ENCODE measurements at regions not wholly inside any gene's neighbourhood (a gene's known extent, or its start where the extent isn't known, plus 50 kb on each side); places are given as distances from the start of the nearest gene placed in this dataset.

DNA sequence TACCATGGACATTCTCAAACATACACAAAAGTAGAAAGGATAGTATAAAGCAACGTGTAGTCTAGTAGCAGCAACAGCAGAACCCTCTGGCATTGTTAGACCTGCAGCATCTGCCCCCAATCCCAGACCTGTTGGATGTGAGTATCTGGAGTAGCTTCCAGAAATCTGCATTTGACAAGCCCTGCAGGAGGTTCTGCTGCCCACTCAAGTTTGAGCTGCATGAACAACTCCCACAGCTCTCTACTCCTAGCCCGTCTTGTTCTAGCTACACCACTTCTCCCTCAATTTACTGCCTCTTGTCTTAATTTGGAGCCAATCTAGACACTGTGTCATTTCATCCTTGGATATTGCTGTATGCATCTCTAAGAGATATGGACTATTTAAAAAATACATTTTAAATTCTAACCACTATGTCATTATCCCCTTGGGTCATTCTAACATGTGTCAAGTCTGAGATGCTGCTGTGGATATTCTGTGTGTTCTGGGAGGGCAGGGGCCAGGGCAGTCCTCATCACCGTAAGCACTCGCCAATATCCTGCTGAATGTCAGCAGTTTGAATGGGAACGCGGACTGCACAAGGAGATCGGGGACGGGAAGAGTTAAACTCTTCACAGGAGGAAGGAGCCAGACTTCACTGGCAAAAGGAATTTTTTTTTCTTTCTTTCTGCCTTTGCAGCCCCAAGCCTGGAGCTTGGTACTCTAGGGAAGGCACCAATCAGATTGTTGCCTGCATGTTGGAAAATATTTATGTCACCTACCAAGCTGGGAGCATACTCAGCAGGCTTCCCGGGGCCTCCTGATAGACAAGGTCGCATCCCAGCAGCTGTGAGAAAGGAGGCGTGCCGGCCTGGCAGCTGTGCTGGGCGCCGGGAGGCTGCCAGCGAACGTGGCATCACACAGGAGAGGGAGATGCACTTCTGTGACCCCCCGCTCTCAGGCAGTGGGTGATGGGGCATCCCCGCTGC is 429.0 kb downstream of the MIAT start:
- Histone ChIP-seq H3K4me2 (ENCODE audit: insufficient read depth in 1 of 2, low read depth in 2 of 2, low read length in 2 of 2) (peak overlapping the region in 1 of 2 experiments; percentile 36; a peak in 2 of 4 replicates), H3K27me3 (replicated peaks in 1 of 4; ENCODE audit: control insufficient read depth in 3 of 4, extremely low read depth in 1 of 4, insufficient read depth in 3 of 4, low read length in 3 of 4) (no peaks in the 10 kb centered on the region), H3K9ac (replicated peaks in 1 of 4; ENCODE audit: extremely low read depth in 1 of 4, low read depth in 3 of 4, low read length in 3 of 4) (no peak overlapping the region), H4K5ac (ENCODE audit: insufficient read length, low read depth, low read length) (no peak overlapping the region), H2AK5ac (ENCODE audit: low read depth, low read length) (no peak overlapping the region), H3K79me2 (ENCODE audit: control insufficient read depth in 1 of 2, insufficient read depth in 2 of 2, low read length in 2 of 2) (no peaks in the 10 kb centered on the region), H4K20me1 (replicated peaks in 1 of 2; ENCODE audit: control insufficient read depth in 1 of 2, insufficient read depth in 2 of 2, low read length in 2 of 2) (no peaks in the 10 kb centered on the region), H2BK12ac (ENCODE audit: low read depth, low read length) (no peak overlapping the region), H2BK20ac (ENCODE audit: low read length) (no peak overlapping the region), H3K27ac (ENCODE audit: low read depth, low read length) (no peak overlapping the region), H2BK15ac (ENCODE audit: low read length) (no peak overlapping the region), H2AFZ (ENCODE audit: low read length) (no peak overlapping the region), H3K9me3 (ENCODE audit: insufficient read depth in 2 of 2, low read depth in 1 of 2, low read length in 1 of 2) (no peaks in the 10 kb centered on the region), H3K14ac (ENCODE audit: insufficient read length) (no peak overlapping the region), H3K4me1 (replicated peaks in 1 of 4; ENCODE audit: control insufficient read depth in 3 of 4, insufficient read depth in 4 of 4, low read length in 3 of 4) (peaks cover 0 to 10% (median 6%) of the 10 kb centered on the region in 4 experiments; a peak in 6 of 7 replicates), H4K8ac (ENCODE audit: extremely low read depth, insufficient read depth, low read length) (no peak overlapping the region), H3K4me3 (ENCODE audit: extremely low read depth in 1 of 4, insufficient read depth in 2 of 4, low read depth in 3 of 4, low read length in 4 of 4) (no peak overlapping the region), H2BK120ac (replicated peaks; ENCODE audit: low read depth, low read length) (no peak overlapping the region), H2BK5ac (ENCODE audit: low read depth, low read length) (no peak overlapping the region), H4K91ac (replicated peaks; ENCODE audit: insufficient read length, low read length) (no peak overlapping the region), H3K79me1 (ENCODE audit: low read depth, low read length) (no peaks in the 10 kb centered on the region), H3K56ac (replicated peaks; ENCODE audit: insufficient read length, low read depth, low read length) (no peak overlapping the region), H3K4ac (replicated peaks; ENCODE audit: insufficient read length, low read depth, low read length) (no peak overlapping the region), H3K36me3 (ENCODE audit: control insufficient read depth in 2 of 4, insufficient read depth in 4 of 4, low read length in 3 of 4) (no peaks in the 10 kb centered on the region), H3K23me2 (ENCODE audit: low read depth, low read length) (peaks cover 1% of the 10 kb centered on the region; the same call in 1 of the 2 replicates), H3K23ac (ENCODE audit: insufficient read length) (no peak overlapping the region), H3K18ac (ENCODE audit: extremely low read depth, low read length) (no peak overlapping the region)
- DNase-seq (ENCODE audit: low read depth in 1 of 2, low spot score in 2 of 2) (no peak), FAIRE-seq (no peak)
- WGBS, 2 experiments (ENCODE audit: extremely low coverage in 1 of 2, insufficient coverage in 1 of 2, insufficient read length in 1 of 2, insufficient replicate concordance in 2 of 2, low coverage in 1 of 2, low lambda C conversion rate in 2 of 2, missing lambda C conversion rate in 1 of 2), result 68% methylated on average over 18 of the region's 18 CpGs; no CpG with 5 or more reads in 1 of the 2 experiments
- ChIA-PET POLR2A (ENCODE audit: partially characterized antibody) (no interaction called here), CTCF (ENCODE audit: partially characterized antibody) (interaction anchor here (1.3 kb wide), 1 partner anchor 18 kb away, joined by 3 read pairs; no protein-coding TSS in a partner anchor)
- TF ChIP-seq CHD1 (IDR thresholded peaks at IDR 0.05; ENCODE audit: low read depth, low read length) (no peak), CHD2 (IDR thresholded peaks at IDR 0.05; ENCODE audit: low read length) (no peak), CEBPB (IDR thresholded peaks at IDR 0.05; ENCODE audit: low read depth, low read length) (no peak), HDAC6 (IDR thresholded peaks at IDR 0.05; ENCODE audit: low read depth, low read length) (no peak), BACH1 (IDR thresholded peaks at IDR 0.05; ENCODE audit: low read length) (no peak), SP4 (IDR thresholded peaks at IDR 0.05; ENCODE audit: low read length) (no peak), JUN (IDR thresholded peaks at IDR 0.05; ENCODE audit: low read depth, low read length) (no peak), CTBP2 (IDR thresholded peaks at IDR 0.05; ENCODE audit: borderline replicate concordance, insufficient read depth, insufficient read length, low read length) (no peak), MAFK (IDR thresholded peaks at IDR 0.05; ENCODE audit: low read depth, low read length) (no peak), CBX5 (IDR thresholded peaks at IDR 0.05; ENCODE audit: low read depth, low read length) (no peak), FOSL1 (IDR thresholded peaks at IDR 0.05; ENCODE audit: insufficient read depth, low read depth, low read length) (no peak)

All from H1 (cell line).